Activated CD4-positive, alpha-beta memory T cell treated with anti-CD3 and anti-CD28 coated beads, Interleukin-2, amount 10 ng/mL, durations not matched to agents 7 days and 5 days (primary cell): ENCODE measurements at regions not wholly inside any gene's neighbourhood (a gene's known extent, or its start where the extent isn't known, plus 50 kb on each side); places are given as distances from the start of the nearest gene placed in this dataset.

Experiments
- CTCF ChIA-PET: fragments of 350-600 bp; sonication (Branson Sonifier 250); formaldehyde crosslinking; loops from one replicate; lab custom pipeline; 2021; ENCODE audit warnings: antibody characterized with exemption, inconsistent platforms; lab: Charles Lee
- POLR2A ChIA-PET: fragments of 350-600 bp; sonication (Branson Sonifier 250); formaldehyde crosslinking; loops from one replicate; lab custom pipeline; 2021; ENCODE audit warnings: antibody characterized with exemption; lab: Charles Lee
- DNase-seq: peaks from one replicate; pipeline ENCODE4 v3.0.0-alpha.2; 2020
- H3K27ac Mint-ChIP-seq: one replicate; pipeline ENCODE4 v1.8.0; 2021; ENCODE audit warnings: mild to moderate bottlenecking, mixed read lengths
- H3K27me3 Mint-ChIP-seq: one replicate; pipeline ENCODE4 v1.8.0; 2021; ENCODE audit warnings: mixed read lengths
- H3K36me3 Mint-ChIP-seq: one replicate; pipeline ENCODE4 v1.8.0; 2021; ENCODE audit warnings: low read depth, mixed read lengths
- H3K4me1 Mint-ChIP-seq: one replicate; pipeline ENCODE4 v1.8.0; 2021; ENCODE audit warnings: mixed read lengths
- H3K4me3 Mint-ChIP-seq: one replicate; pipeline ENCODE4 v1.8.0; 2021; ENCODE audit warnings: mild to moderate bottlenecking, mixed read lengths
- H3K9me3 Mint-ChIP-seq: one replicate; pipeline ENCODE4 v1.8.0; 2021; ENCODE audit warnings: mixed read lengths

GRCh38 chr4:17065821-17066220, 167.4 kb upstream of the LDB2 start:
- H3K27me3 Mint-ChIP-seq, result no peaks in the 10 kb centered on the region
- POLR2A ChIA-PET, result no interaction called here
- H3K9me3 Mint-ChIP-seq, result no peaks in the 10 kb centered on the region

GRCh38 chr4:17064959-17065358, 166.5 kb upstream of the LDB2 start:
- CTCF ChIA-PET, result no interaction called here
- Mint-ChIP-seq H3K9me3 (no peaks in the 10 kb centered on the region), H3K36me3 (no peaks in the 10 kb centered on the region), H3K27me3 (no peaks in the 10 kb centered on the region), H3K4me1 (no peaks in the 10 kb centered on the region), H3K27ac (no peak overlapping the region), H3K4me3 (no peak overlapping the region)
- no peak for DNase-seq
- POLR2A ChIA-PET, result no interaction called here

More at GRCh38 chr4:17065821-17066220, 167.4 kb upstream of the LDB2 start:
- H3K36me3 Mint-ChIP-seq, result no peaks in the 10 kb centered on the region
- no peak overlapping the region for H3K27ac Mint-ChIP-seq
- H3K4me3 Mint-ChIP-seq, result no peak overlapping the region
- H3K4me1 Mint-ChIP-seq, result no peaks in the 10 kb centered on the region
- CTCF ChIA-PET, result no interaction called here
- no peak for DNase-seq

GRCh38 chr4:17063888-17064287, 165.4 kb upstream of the LDB2 start:
- DNase-seq, result no peak
- POLR2A ChIA-PET, result no interaction called here
- no peaks in the 10 kb centered on the region for H3K27me3 Mint-ChIP-seq
- H3K9me3 Mint-ChIP-seq, result no peaks in the 10 kb centered on the region
- H3K4me1 Mint-ChIP-seq, result no peaks in the 10 kb centered on the region
- CTCF ChIA-PET, result no interaction called here
- H3K4me3 Mint-ChIP-seq, result no peak overlapping the region
- no peak overlapping the region for H3K27ac Mint-ChIP-seq
- no peaks in the 10 kb centered on the region for H3K36me3 Mint-ChIP-seq

GRCh38 chr4:17060230-17060629, 161.8 kb upstream of the LDB2 start:
- Mint-ChIP-seq H3K4me1 (no peaks in the 10 kb centered on the region), H3K27me3 (no peaks in the 10 kb centered on the region), H3K27ac (no peak overlapping the region), H3K9me3 (no peaks in the 10 kb centered on the region), H3K36me3 (no peaks in the 10 kb centered on the region), H3K4me3 (no peak overlapping the region)
- CTCF ChIA-PET, result no interaction called here
- POLR2A ChIA-PET, result no interaction called here
- DNase-seq, result no peak

GRCh38 chr4:17058916-17059741, 160.7 kb upstream of the LDB2 start:
- Mint-ChIP-seq H3K4me3 (no peak overlapping the region), H3K4me1 (no peaks in the 10 kb centered on the region), H3K27me3 (no peaks in the 10 kb centered on the region), H3K9me3 (no peaks in the 10 kb centered on the region), H3K36me3 (no peaks in the 10 kb centered on the region), H3K27ac (no peak overlapping the region)
- no peak for DNase-seq
- ChIA-PET POLR2A (no interaction called here), CTCF (no interaction called here)

GRCh38 chr4:17058536-17058915, 160.1 kb upstream of the LDB2 start:
- H3K27me3 Mint-ChIP-seq, result no peaks in the 10 kb centered on the region
- POLR2A ChIA-PET, result no interaction called here

GRCh38 chr4:17057035-17057434, 158.6 kb upstream of the LDB2 start:
- POLR2A ChIA-PET, result no interaction called here
- H3K36me3 Mint-ChIP-seq, result no peaks in the 10 kb centered on the region
- DNase-seq, result no peak
- H3K9me3 Mint-ChIP-seq, result no peaks in the 10 kb centered on the region
- no peaks in the 10 kb centered on the region for H3K27me3 Mint-ChIP-seq
- H3K4me3 Mint-ChIP-seq, result no peak overlapping the region
- no peak overlapping the region for H3K27ac Mint-ChIP-seq
- CTCF ChIA-PET, result no interaction called here
- no peaks in the 10 kb centered on the region for H3K4me1 Mint-ChIP-seq

More at GRCh38 chr4:17058536-17058915, 160.1 kb upstream of the LDB2 start:
- CTCF ChIA-PET, result no interaction called here
- DNase-seq, result no peak
- H3K9me3 Mint-ChIP-seq, result no peaks in the 10 kb centered on the region
- no peaks in the 10 kb centered on the region for H3K4me1 Mint-ChIP-seq
- H3K4me3 Mint-ChIP-seq, result no peak overlapping the region
- H3K27ac Mint-ChIP-seq, result no peak overlapping the region
- no peaks in the 10 kb centered on the region for H3K36me3 Mint-ChIP-seq

GRCh38 chr4:17055788-17056187, 157.3 kb upstream of the LDB2 start:
- POLR2A ChIA-PET, result no interaction called here
- H3K27me3 Mint-ChIP-seq, result no peaks in the 10 kb centered on the region
- no peaks in the 10 kb centered on the region for H3K9me3 Mint-ChIP-seq
- CTCF ChIA-PET, result no interaction called here
- no peak overlapping the region for H3K4me3 Mint-ChIP-seq
- no peak for DNase-seq
- H3K4me1 Mint-ChIP-seq, result no peaks in the 10 kb centered on the region
- H3K27ac Mint-ChIP-seq, result no peak overlapping the region
- no peaks in the 10 kb centered on the region for H3K36me3 Mint-ChIP-seq

GRCh38 chr4:17045866-17046265, 147.4 kb upstream of the LDB2 start:
- ChIA-PET CTCF (no interaction called here), POLR2A (no interaction called here)
- Mint-ChIP-seq H3K4me3 (no peak overlapping the region), H3K27me3 (no peaks in the 10 kb centered on the region), H3K9me3 (no peaks in the 10 kb centered on the region), H3K27ac (no peak overlapping the region), H3K36me3 (no peaks in the 10 kb centered on the region), H3K4me1 (no peaks in the 10 kb centered on the region)
- DNase-seq, result no peak

GRCh38 chr4:17038510-17039176, 140.2 kb upstream of the LDB2 start:
- no peak overlapping the region for H3K4me3 Mint-ChIP-seq
- no peak for DNase-seq
- H3K4me1 Mint-ChIP-seq, result no peaks in the 10 kb centered on the region
- no peaks in the 10 kb centered on the region for H3K9me3 Mint-ChIP-seq
- ChIA-PET POLR2A (no interaction called here), CTCF (no interaction called here)
- H3K27ac Mint-ChIP-seq, result no peak overlapping the region
- no peaks in the 10 kb centered on the region for H3K27me3 Mint-ChIP-seq
- H3K36me3 Mint-ChIP-seq, result no peaks in the 10 kb centered on the region

GRCh38 chr4:17033768-17034181, 135.3 kb upstream of the LDB2 start:
- H3K4me3 Mint-ChIP-seq, result no peak overlapping the region
- no peak for DNase-seq
- no peaks in the 10 kb centered on the region for H3K27me3 Mint-ChIP-seq
- H3K9me3 Mint-ChIP-seq, result no peaks in the 10 kb centered on the region
- POLR2A ChIA-PET, result no interaction called here
- H3K4me1 Mint-ChIP-seq, result no peaks in the 10 kb centered on the region
- CTCF ChIA-PET, result interaction anchor here (0.5 kb wide), 1 partner anchor 141 kb away, joined by 3 read pairs; no protein-coding TSS in a partner anchor
- H3K36me3 Mint-ChIP-seq, result no peaks in the 10 kb centered on the region
- H3K27ac Mint-ChIP-seq, result no peak overlapping the region

GRCh38 chr4:17033025-17033767, 134.8 kb upstream of the LDB2 start:
- H3K9me3 Mint-ChIP-seq, result no peaks in the 10 kb centered on the region
- H3K36me3 Mint-ChIP-seq, result no peaks in the 10 kb centered on the region
- POLR2A ChIA-PET, result no interaction called here
- no peaks in the 10 kb centered on the region for H3K4me1 Mint-ChIP-seq
- no peaks in the 10 kb centered on the region for H3K27me3 Mint-ChIP-seq
- DNase-seq, result no peak
- no peak overlapping the region for H3K4me3 Mint-ChIP-seq
- CTCF ChIA-PET, result no interaction called here
- H3K27ac Mint-ChIP-seq, result no peak overlapping the region

- H3K27me3 Mint-ChIP-seq, result no peaks in the 10 kb centered on the region
- H3K4me1 Mint-ChIP-seq, result no peaks in the 10 kb centered on the region
- no peak overlapping the region for H3K4me3 Mint-ChIP-seq
- H3K27ac Mint-ChIP-seq, result no peak overlapping the region
- CTCF ChIA-PET, result interaction anchor here (1.0 kb wide), 1 partner anchor 110 kb away, joined by 3 read pairs; no protein-coding TSS in a partner anchor
- POLR2A ChIA-PET, result no interaction called here
- H3K36me3 Mint-ChIP-seq, result no peaks in the 10 kb centered on the region
- H3K9me3 Mint-ChIP-seq, result no peaks in the 10 kb centered on the region
- DNase-seq, result no peak
These were observed 132.1 kb upstream of the LDB2 start for GRCh38 chr4:17030543-17030942.
